Karpas-422 (cell line): ENCODE measurements at regions not wholly inside any gene's neighbourhood (a gene's known extent, or its start where the extent isn't known, plus 50 kb on each side); places are given as distances from the start of the nearest gene placed in this dataset.

ENCODE experiments used
- DNase-seq: peaks from one replicate; pipeline ENCODE4 v3.0.0-alpha.2; 2015
- H2AFZ ChIP-seq: fragments of 200-600 bp; sonication (generic); 2 replicates; pipeline ENCODE4 v1.6.1; 2014; ENCODE audit warnings: antibody characterized with exemption, low read length, mixed read lengths
- H3K27ac ChIP-seq: fragments of 200-600 bp; sonication (generic); 2 replicates; pipeline ENCODE4 v1.5.1; 2014; ENCODE audit warnings: mild to moderate bottlenecking, low read length, moderate library complexity
- H3K27me3 ChIP-seq: fragments of 200-600 bp; sonication (generic); 2 replicates; pipeline ENCODE4 v1.6.1; 2014; ENCODE audit warnings: low read length, mixed read lengths
- H3K36me3 ChIP-seq: fragments of 200-600 bp; sonication (generic); 2 replicates; pipeline ENCODE4 v1.6.1; 2014; ENCODE audit warnings: low read length, mixed read lengths; ENCODE audit not compliant: insufficient read depth
- H3K4me1 ChIP-seq: fragments of 200-600 bp; sonication (generic); 2 replicates; pipeline ENCODE4 v1.6.1; 2014; ENCODE audit warnings: mild to moderate bottlenecking, low read length, mixed read lengths
- H3K4me2 ChIP-seq: fragments of 200-600 bp; sonication (generic); 2 replicates; pipeline ENCODE4 v1.6.1; 2014; ENCODE audit warnings: low read length, low read depth, mild to moderate bottlenecking; ENCODE audit not compliant: poor library complexity, severe bottlenecking
- H3K4me3 ChIP-seq: fragments of 200-600 bp; sonication (generic); 2 replicates; pipeline ENCODE4 v1.5.1; 2014; ENCODE audit warnings: mild to moderate bottlenecking, antibody characterized with exemption, low read length, mixed read lengths
- H3K79me2 ChIP-seq: fragments of 200-600 bp; sonication (generic); 2 replicates; pipeline ENCODE4 v1.6.1; 2014; ENCODE audit warnings: mild to moderate bottlenecking, low read length, mixed read lengths
- H3K9ac ChIP-seq: fragments of 200-600 bp; sonication (generic); 2 replicates; pipeline ENCODE4 v1.6.0; 2014; ENCODE audit warnings: low read length
- H3K9me2 ChIP-seq: fragments of 200-600 bp; sonication (generic), shearing (Covaris generic); replicated peaks from 2 replicates; pipeline ENCODE4 v1.6.0; 2014; ENCODE audit warnings: mild to moderate bottlenecking, low read length, moderate library complexity; ENCODE audit not compliant: insufficient read depth
- H3K9me3 ChIP-seq: fragments of 300-700, 200-600 bp; sonication (generic); 2 replicates; pipeline ENCODE4 v1.6.1; 2014; ENCODE audit warnings: low read length, mixed read lengths
- H4K20me1 ChIP-seq: fragments of 200-600 bp; sonication (generic); 2 replicates; pipeline ENCODE4 v1.6.1; 2014; ENCODE audit warnings: mild to moderate bottlenecking, antibody characterized with exemption, low read length, low read depth; ENCODE audit not compliant: insufficient read depth

DNA sequence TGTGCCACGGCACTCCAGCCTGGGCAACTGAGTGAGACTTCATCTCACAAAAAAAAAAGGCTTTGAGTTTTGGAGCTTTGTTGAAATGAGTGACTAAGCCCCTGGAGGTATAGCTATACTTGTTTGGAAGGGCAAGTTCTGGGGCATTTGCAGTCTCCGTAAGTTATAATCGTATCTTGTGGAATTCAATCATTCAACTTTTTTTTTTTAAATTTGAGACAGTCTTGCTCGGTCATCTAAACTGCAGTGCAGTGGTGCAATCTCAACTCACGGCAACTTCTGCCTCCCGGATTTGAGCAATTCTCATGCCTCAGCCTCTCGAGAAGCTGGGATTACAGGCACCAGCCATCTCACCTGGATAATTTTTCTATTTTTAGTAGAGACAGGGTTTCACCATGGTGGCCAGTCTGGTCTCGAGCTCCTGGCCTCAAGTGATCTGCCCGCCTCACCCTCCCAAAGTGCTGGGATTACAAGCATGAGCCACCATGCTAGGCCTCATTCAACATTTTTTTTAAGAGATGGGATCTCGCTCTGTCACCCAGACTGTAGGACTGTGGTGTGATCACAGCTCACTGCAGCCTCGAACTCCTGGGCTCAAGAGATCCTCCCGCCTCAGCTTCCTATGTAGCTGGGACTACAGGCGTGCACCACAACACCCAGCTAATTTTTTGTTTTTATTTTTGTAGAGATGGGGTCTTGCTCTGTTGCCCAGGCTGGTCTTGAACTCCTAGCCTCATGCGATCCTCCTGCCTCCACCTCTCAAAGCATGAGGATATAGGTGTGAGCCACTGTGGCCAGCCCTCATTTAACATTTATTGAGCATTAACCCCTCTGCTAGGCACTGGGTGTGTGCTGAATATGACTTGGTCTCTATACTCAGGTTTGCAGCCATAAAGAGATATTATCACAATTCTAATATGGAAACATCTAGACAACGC is 133.7 kb upstream of the MAP1LC3B2 start:
- Histone ChIP-seq H3K4me1 (no peaks in the 10 kb centered on the region), H3K9me2 (no peaks in the 10 kb centered on the region), H3K9me3 (peaks cover 7% of the 10 kb centered on the region; the same call in 1 of the 2 replicates), H3K4me2 (no peak overlapping the region), H3K79me2 (no peaks in the 10 kb centered on the region), H3K36me3 (no peaks in the 10 kb centered on the region), H2AFZ (no peak overlapping the region), H3K27me3 (no peaks in the 10 kb centered on the region), H3K9ac (no peak overlapping the region), H3K4me3 (no peak overlapping the region), H3K27ac (no peak overlapping the region), H4K20me1 (no peaks in the 10 kb centered on the region)
- DNase-seq: no peak

GRCh38 chr12:116426391-116427136 is 132.6 kb upstream of the MAP1LC3B2 start:
- no peak overlapping the region for H3K27ac ChIP-seq
- no peaks in the 10 kb centered on the region for H3K27me3 ChIP-seq
- no peak overlapping the region for H3K4me3 ChIP-seq
- no peak overlapping the region for H3K9ac ChIP-seq
- H3K9me2 ChIP-seq: no peaks in the 10 kb centered on the region
- no peaks in the 10 kb centered on the region for H4K20me1 ChIP-seq
- no peak overlapping the region for H3K4me2 ChIP-seq
- H3K79me2 ChIP-seq: no peaks in the 10 kb centered on the region
- peaks cover 7% of the 10 kb centered on the region; the same call in 1 of the 2 replicates for H3K9me3 ChIP-seq
- no peaks in the 10 kb centered on the region for H3K4me1 ChIP-seq
- H3K36me3 ChIP-seq: no peaks in the 10 kb centered on the region
- DNase-seq: no peak
- no peak overlapping the region for H2AFZ ChIP-seq

DNA sequence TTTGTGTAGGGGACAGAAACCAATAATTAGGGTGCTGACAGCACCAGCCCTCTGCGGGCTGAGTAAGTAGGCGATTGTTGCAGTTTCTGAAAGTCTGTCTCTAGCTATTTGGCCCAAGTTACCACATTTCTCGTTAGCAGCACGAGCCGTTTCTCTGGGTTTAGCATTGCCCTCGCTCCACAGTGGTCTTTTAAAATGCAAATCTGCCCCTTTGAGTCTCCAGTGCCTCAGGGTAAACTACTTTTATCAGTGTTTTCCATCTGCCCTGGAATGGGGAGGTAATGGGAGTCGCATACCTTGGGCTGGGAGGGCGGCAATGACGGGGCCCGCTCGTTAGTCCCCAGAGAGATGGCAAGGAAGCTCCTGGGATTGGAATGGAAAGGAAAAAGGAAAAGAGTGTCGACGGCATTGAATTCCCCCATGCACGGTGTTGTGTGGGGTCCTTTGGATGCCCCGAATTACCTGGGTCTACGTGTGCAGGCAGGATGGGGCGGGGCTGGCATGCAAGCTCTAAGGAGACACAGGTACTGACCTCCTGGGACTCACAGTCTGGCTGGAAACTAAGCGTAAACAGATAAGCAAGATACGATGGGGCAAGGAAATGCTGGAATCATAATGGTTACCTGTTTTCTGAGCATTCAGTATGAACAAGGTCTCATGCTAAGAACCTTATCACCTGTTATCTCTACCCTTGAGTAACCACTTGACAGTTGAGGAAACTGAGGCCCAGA is 131.8 kb upstream of the MAP1LC3B2 start:
- H3K36me3 ChIP-seq: no peaks in the 10 kb centered on the region
- H3K79me2 ChIP-seq: no peaks in the 10 kb centered on the region
- no peaks in the 10 kb centered on the region for H3K9me2 ChIP-seq
- no peaks in the 10 kb centered on the region for H3K27me3 ChIP-seq
- no peaks in the 10 kb centered on the region for H4K20me1 ChIP-seq
- no peak overlapping the region for H3K27ac ChIP-seq
- H2AFZ ChIP-seq: no peak overlapping the region
- H3K9me3 ChIP-seq: no peaks in the 10 kb centered on the region
- no peaks in the 10 kb centered on the region for H3K4me1 ChIP-seq
- H3K4me3 ChIP-seq: no peak overlapping the region
- DNase-seq: no peak
- no peak overlapping the region for H3K4me2 ChIP-seq
- H3K9ac ChIP-seq: no peak overlapping the region

GRCh38 chr12:116429826-116430360 is 129.3 kb upstream of the MAP1LC3B2 start:
- Histone ChIP-seq H3K9ac (no peak overlapping the region), H3K4me1 (no peaks in the 10 kb centered on the region), H3K4me2 (no peak overlapping the region), H3K9me2 (no peaks in the 10 kb centered on the region), H4K20me1 (no peaks in the 10 kb centered on the region), H3K36me3 (no peaks in the 10 kb centered on the region), H3K9me3 (no peaks in the 10 kb centered on the region), H3K27me3 (no peaks in the 10 kb centered on the region), H3K79me2 (no peaks in the 10 kb centered on the region), H3K27ac (no peak overlapping the region), H3K4me3 (no peak overlapping the region), H2AFZ (no peak overlapping the region)
- no peak for DNase-seq

GRCh38 chr12:116430911-116431565 is 128.1 kb upstream of the MAP1LC3B2 start:
- no peak overlapping the region for H3K9ac ChIP-seq
- no peaks in the 10 kb centered on the region for H3K36me3 ChIP-seq
- no peak overlapping the region for H3K4me3 ChIP-seq
- H3K27ac ChIP-seq: no peak overlapping the region
- DNase-seq: no peak
- no peaks in the 10 kb centered on the region for H3K27me3 ChIP-seq
- H3K4me1 ChIP-seq: no peaks in the 10 kb centered on the region
- no peaks in the 10 kb centered on the region for H3K9me3 ChIP-seq
- no peaks in the 10 kb centered on the region for H3K9me2 ChIP-seq
- H2AFZ ChIP-seq: no peak overlapping the region
- H3K4me2 ChIP-seq: no peak overlapping the region
- H3K79me2 ChIP-seq: no peaks in the 10 kb centered on the region
- H4K20me1 ChIP-seq: no peaks in the 10 kb centered on the region

DNA sequence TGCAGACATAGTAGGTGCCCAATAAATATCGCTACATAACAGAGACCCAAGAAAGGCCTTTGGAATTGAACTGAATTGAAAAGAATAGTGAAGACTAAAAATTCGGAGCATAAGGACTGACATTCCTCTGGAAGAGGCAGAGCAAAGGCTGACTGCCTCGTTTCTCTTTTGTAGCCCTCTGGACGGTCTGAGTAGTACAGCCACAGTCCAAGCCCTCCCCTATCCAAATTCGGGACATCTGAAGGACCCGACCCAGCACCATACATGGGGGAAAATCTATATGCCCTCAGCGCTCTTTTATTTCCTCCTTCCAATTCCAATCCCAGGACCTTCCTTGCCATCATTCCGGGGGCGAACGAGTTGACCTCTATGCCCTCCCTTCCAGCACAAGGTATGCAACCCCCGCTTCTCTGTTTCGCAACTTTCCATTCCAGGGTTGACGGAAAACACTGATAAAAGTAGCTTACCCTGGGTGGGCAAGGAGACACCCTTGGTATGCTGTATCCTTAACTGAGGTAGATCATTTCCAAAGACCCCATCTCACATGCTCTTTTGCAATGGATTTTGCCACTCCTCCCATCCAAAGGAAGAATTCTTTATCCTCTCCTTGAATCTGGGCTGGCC is 127.4 kb upstream of the MAP1LC3B2 start:
- Histone ChIP-seq H2AFZ (no peak overlapping the region), H3K9me2 (no peaks in the 10 kb centered on the region), H3K79me2 (no peaks in the 10 kb centered on the region), H3K36me3 (no peaks in the 10 kb centered on the region), H3K4me1 (no peaks in the 10 kb centered on the region), H3K27me3 (no peaks in the 10 kb centered on the region), H3K4me2 (no peak overlapping the region), H3K9me3 (no peaks in the 10 kb centered on the region), H3K27ac (no peak overlapping the region), H3K4me3 (no peak overlapping the region), H4K20me1 (no peaks in the 10 kb centered on the region), H3K9ac (no peak overlapping the region)
- DNase-seq: no peak

DNA sequence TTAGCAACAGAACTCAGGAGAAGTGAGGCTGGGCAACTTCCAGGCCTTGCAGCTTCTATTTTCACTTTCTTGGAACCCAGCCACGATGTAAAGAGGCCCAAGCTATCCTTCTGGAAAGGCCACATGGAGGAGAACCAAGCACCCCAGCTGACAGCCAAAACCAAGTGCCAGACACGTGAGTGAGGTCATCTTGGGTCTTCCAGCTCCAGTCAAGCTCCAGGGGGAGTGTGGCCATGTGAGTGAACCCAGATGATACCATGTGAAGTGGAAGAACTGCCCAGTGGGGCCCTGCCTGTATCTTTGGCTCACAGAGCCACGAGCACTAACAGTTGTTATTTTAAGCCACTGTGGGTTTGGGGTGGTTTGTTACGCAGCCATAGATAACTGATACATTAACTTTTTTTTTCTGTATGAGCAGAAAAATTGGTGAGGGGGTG is 126.8 kb upstream of the MAP1LC3B2 start:
- no peak overlapping the region for H3K4me3 ChIP-seq
- H2AFZ ChIP-seq: no peak overlapping the region
- no peak overlapping the region for H3K9ac ChIP-seq

More for the DNA sequence above, 126.8 kb upstream of the MAP1LC3B2 start:
- Histone ChIP-seq H3K27me3 (no peaks in the 10 kb centered on the region), H3K79me2 (no peaks in the 10 kb centered on the region), H3K36me3 (no peaks in the 10 kb centered on the region), H3K4me2 (no peak overlapping the region), H3K27ac (no peak overlapping the region), H4K20me1 (no peaks in the 10 kb centered on the region), H3K9me2 (no peaks in the 10 kb centered on the region), H3K4me1 (no peaks in the 10 kb centered on the region), H3K9me3 (no peaks in the 10 kb centered on the region)
- no peak for DNase-seq
